ENCODE measurements at regions not wholly inside any gene's neighbourhood (a gene's known extent, or its start where the extent isn't known, plus 50 kb on each side); places are given as distances from the start of the nearest gene placed in this dataset.

- TF ChIP-seq CTCF (conservative IDR thresholded peaks at IDR 0.05) (no peak), EZH2 (IDR thresholded peaks at IDR 0.05; ENCODE audit: low read depth) (no peak)
Observed at GRCh38 chr7:52382731-52383130, 652.7 kb upstream of the POM121L12 start.
